CD4-positive, alpha-beta T cell treated with Interleukin-6 for 4 hours (primary cell): ENCODE measurements at regions not wholly inside any gene's neighbourhood (a gene's known extent, or its start where the extent isn't known, plus 50 kb on each side); places are given as distances from the start of the nearest gene placed in this dataset.

Source experiments
- DNase-seq: peaks from one replicate; pipeline ENCODE4 v3.0.0-alpha.2; 2020; ENCODE audit warnings: mixed read lengths

GRCh38 chr11:104404231-104405175, 240.6 kb upstream of the PDGFD start:
- DNase-seq = no peak

- no peak for DNase-seq
Measured at GRCh38 chr11:104402812-104403521, 239.0 kb upstream of the PDGFD start.

- no peak for DNase-seq
Measured at GRCh38 chr11:104394508-104394907, 230.6 kb upstream of the PDGFD start.

- no peak for DNase-seq
Measured at GRCh38 chr11:104390651-104391050, 226.7 kb upstream of the PDGFD start.

GRCh38 chr11:104385884-104386283, 221.9 kb upstream of the PDGFD start:
- DNase-seq = no peak

- no peak for DNase-seq
Measured at GRCh38 chr11:104380358-104380757, 216.4 kb upstream of the PDGFD start.

GRCh38 chr11:104372111-104372510, 208.2 kb upstream of the PDGFD start:
- no peak for DNase-seq

GRCh38 chr11:104370478-104370877, 206.5 kb upstream of the PDGFD start:
- DNase-seq = no peak

- DNase-seq = no peak
Measured at GRCh38 chr11:104369761-104370160, 205.8 kb upstream of the PDGFD start.

- DNase-seq = no peak
Measured at GRCh38 chr11:104366321-104366734, 202.4 kb upstream of the PDGFD start.

- DNase-seq = no peak
Measured at GRCh38 chr11:104365676-104366075, 201.7 kb upstream of the PDGFD start.

- DNase-seq = no peak
Measured at GRCh38 chr11:104361975-104362374, 198.0 kb upstream of the PDGFD start.

- DNase-seq = no peak
Measured at GRCh38 chr11:104352036-104352435, 188.1 kb upstream of the PDGFD start.

- no peak for DNase-seq
Measured at GRCh38 chr11:104343578-104343977, 179.6 kb upstream of the PDGFD start.

- no peak for DNase-seq
Measured at GRCh38 chr11:104340590-104340989, 176.6 kb upstream of the PDGFD start.

- no peak for DNase-seq
Measured at GRCh38 chr11:104339380-104339831, 175.5 kb upstream of the PDGFD start.

- no peak for DNase-seq
Measured at GRCh38 chr11:104338186-104338585, 174.2 kb upstream of the PDGFD start.

- DNase-seq = no peak
Measured at GRCh38 chr11:104337273-104337672, 173.3 kb upstream of the PDGFD start.

- DNase-seq = no peak
Measured at GRCh38 chr11:104333977-104334376, 170.0 kb upstream of the PDGFD start.

GRCh38 chr11:104332110-104332509, 168.2 kb upstream of the PDGFD start:
- no peak for DNase-seq

GRCh38 chr11:104329078-104329665, 165.2 kb upstream of the PDGFD start:
- DNase-seq = no peak

- no peak for DNase-seq
Measured at GRCh38 chr11:104328512-104328907, 164.6 kb upstream of the PDGFD start.

- DNase-seq = no peak
Measured at GRCh38 chr11:104327861-104328511, 164.0 kb upstream of the PDGFD start.
